Upper lobe of left lung (tissue), 4 donors: ENCODE measurements at regions not wholly inside any gene's neighbourhood (a gene's known extent, or its start where the extent isn't known, plus 50 kb on each side); places are given as distances from the start of the nearest gene placed in this dataset.

ENCODE experiments used
- EP300 ChIP-seq, 4 donors: sonication (generic); formaldehyde crosslinking; IDR thresholded peaks; one replicate each; pipeline ENCODE4 v1.5.1; 2017; ENCODE audit warnings: antibody characterized with exemption in 4 of 4, control low read depth in 2 of 4
- POLR2A ChIP-seq, 4 donors: fragments of 450-650 bp; IDR thresholded peaks; one replicate each; pipeline ENCODE4 v1.5.1; 2016 to 2017; ENCODE audit warnings: antibody characterized with exemption in 4 of 4, mild to moderate bottlenecking in 2 of 4
- TF ChIP-seq, protein P1 (sequence below), 6 experiments: fragments of 450-650 bp in 4 of 6; fragments of 200-600 bp in 2 of 6; sonication (generic) in 2 of 6; IDR thresholded peaks; one replicate each; pipeline ENCODE4 v1.5.1; 2016 to 2019; ENCODE audit warnings: antibody characterized with exemption in 6 of 6

- TF ChIP-seq, protein P1, sequence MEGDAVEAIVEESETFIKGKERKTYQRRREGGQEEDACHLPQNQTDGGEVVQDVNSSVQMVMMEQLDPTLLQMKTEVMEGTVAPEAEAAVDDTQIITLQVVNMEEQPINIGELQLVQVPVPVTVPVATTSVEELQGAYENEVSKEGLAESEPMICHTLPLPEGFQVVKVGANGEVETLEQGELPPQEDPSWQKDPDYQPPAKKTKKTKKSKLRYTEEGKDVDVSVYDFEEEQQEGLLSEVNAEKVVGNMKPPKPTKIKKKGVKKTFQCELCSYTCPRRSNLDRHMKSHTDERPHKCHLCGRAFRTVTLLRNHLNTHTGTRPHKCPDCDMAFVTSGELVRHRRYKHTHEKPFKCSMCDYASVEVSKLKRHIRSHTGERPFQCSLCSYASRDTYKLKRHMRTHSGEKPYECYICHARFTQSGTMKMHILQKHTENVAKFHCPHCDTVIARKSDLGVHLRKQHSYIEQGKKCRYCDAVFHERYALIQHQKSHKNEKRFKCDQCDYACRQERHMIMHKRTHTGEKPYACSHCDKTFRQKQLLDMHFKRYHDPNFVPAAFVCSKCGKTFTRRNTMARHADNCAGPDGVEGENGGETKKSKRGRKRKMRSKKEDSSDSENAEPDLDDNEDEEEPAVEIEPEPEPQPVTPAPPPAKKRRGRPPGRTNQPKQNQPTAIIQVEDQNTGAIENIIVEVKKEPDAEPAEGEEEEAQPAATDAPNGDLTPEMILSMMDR (IDR thresholded peaks at IDR 0.05): no peak
- TF ChIP-seq POLR2A (IDR thresholded peaks at IDR 0.05) (no peak), EP300 (IDR thresholded peaks at IDR 0.05) (no peak)
Observed at GRCh38 chr3:34285827-34286188, 487.4 kb downstream of the PDCD6IP start.
